Trophoblast cell (in vitro differentiated cells and primary cell): ENCODE measurements at regions not wholly inside any gene's neighbourhood (a gene's known extent, or its start where the extent isn't known, plus 50 kb on each side); places are given as distances from the start of the nearest gene placed in this dataset.

Experiments
- DNase-seq, 2 donors: peaks; one replicate each; pipeline ENCODE4 v3.0.0-alpha.2; 2016
- H2AFZ ChIP-seq: 2 replicates; pipeline ENCODE4 v1.6.1; 2013; ENCODE audit warnings: low read length, moderate library complexity, mild to moderate bottlenecking; ENCODE audit not compliant: insufficient read depth, poor library complexity
- H2AK5ac ChIP-seq: 2 replicates; pipeline ENCODE4 v1.6.1; 2013; ENCODE audit warnings: mild to moderate bottlenecking, low read length
- H2BK120ac ChIP-seq: 2 replicates; pipeline ENCODE4 v1.6.1; 2013; ENCODE audit warnings: low read length, mild to moderate bottlenecking, moderate library complexity; ENCODE audit not compliant: insufficient read depth, poor library complexity
- H2BK12ac ChIP-seq: 2 replicates; pipeline ENCODE4 v1.6.1; 2013; ENCODE audit warnings: mild to moderate bottlenecking, low read length, moderate library complexity
- H2BK5ac ChIP-seq: 2 replicates; pipeline ENCODE4 v1.6.1; 2013; ENCODE audit warnings: low read length, low read depth, moderate library complexity, mild to moderate bottlenecking; ENCODE audit not compliant: poor library complexity
- H3K14ac ChIP-seq: 2 replicates; pipeline ENCODE4 v1.6.1; 2013; ENCODE audit warnings: mild to moderate bottlenecking, low read length
- H3K18ac ChIP-seq: 2 replicates; pipeline ENCODE4 v1.6.1; 2013; ENCODE audit warnings: mild to moderate bottlenecking, low read length
- H3K23ac ChIP-seq: 2 replicates; pipeline ENCODE4 v1.6.1; 2013; ENCODE audit warnings: low read length
- H3K27ac ChIP-seq: 2 replicates; pipeline ENCODE4 v1.5.1; 2013; ENCODE audit warnings: low read depth, mild to moderate bottlenecking, inconsistent platforms, low read length, moderate library complexity
- H3K27me3 ChIP-seq: 2 replicates; pipeline ENCODE4 v1.6.1; 2013; ENCODE audit warnings: inconsistent platforms, mild to moderate bottlenecking, low read length, moderate library complexity; ENCODE audit not compliant: insufficient read depth
- H3K36me3 ChIP-seq, 2 experiments: 1 replicate in 1 of 2; 2 replicates in 1 of 2; pipeline ENCODE4 v1.6.1; 2013; ENCODE audit warnings: low read length in 2 of 2, mild to moderate bottlenecking in 2 of 2, moderate library complexity in 1 of 2; ENCODE audit not compliant: insufficient read depth in 2 of 2, control insufficient read depth in 1 of 2
- H3K4ac ChIP-seq: 2 replicates; pipeline ENCODE4 v1.6.1; 2013; ENCODE audit warnings: low read depth, mild to moderate bottlenecking, low read length, moderate library complexity
- H3K4me1 ChIP-seq, 2 experiments: 1 replicate in 1 of 2; 2 replicates in 1 of 2; pipeline ENCODE4 v1.6.1; 2013; ENCODE audit warnings: low read length in 2 of 2, mild to moderate bottlenecking in 2 of 2, moderate library complexity in 1 of 2; ENCODE audit not compliant: insufficient read depth in 2 of 2, control insufficient read depth in 1 of 2
- H3K4me2 ChIP-seq: 2 replicates; pipeline ENCODE4 v1.6.1; 2013; ENCODE audit warnings: inconsistent platforms, mild to moderate bottlenecking, low read length, moderate library complexity
- H3K4me3 ChIP-seq: 2 replicates; pipeline ENCODE4 v1.5.1; 2013; ENCODE audit warnings: mild to moderate bottlenecking, low read depth, low read length, inconsistent platforms
- H3K79me1 ChIP-seq: one replicate; pipeline ENCODE4 v1.6.1; 2013; ENCODE audit warnings: low read length
- H3K79me2 ChIP-seq: 2 replicates; pipeline ENCODE4 v1.6.1; 2013; ENCODE audit warnings: low read length, mild to moderate bottlenecking; ENCODE audit not compliant: control insufficient read depth, insufficient read depth, poor library complexity
- H3K9ac ChIP-seq: 2 replicates; pipeline ENCODE4 v1.6.1; 2013; ENCODE audit warnings: mild to moderate bottlenecking, low read length
- H3K9me3 ChIP-seq: 2 replicates; pipeline ENCODE4 v1.6.1; 2013; ENCODE audit warnings: low read depth, mild to moderate bottlenecking, control low read depth, inconsistent platforms, low read length; ENCODE audit not compliant: insufficient read depth
- H4K12ac ChIP-seq: 2 replicates; pipeline ENCODE4 v1.6.1; 2013; ENCODE audit warnings: low read depth, mild to moderate bottlenecking, low read length, moderate library complexity
- H4K8ac ChIP-seq: 2 replicates; pipeline ENCODE4 v1.6.1; 2013; ENCODE audit warnings: low read depth, mild to moderate bottlenecking, low read length, moderate library complexity
- H4K91ac ChIP-seq: one replicate; pipeline ENCODE4 v1.6.1; 2013; ENCODE audit warnings: low read depth, mild to moderate bottlenecking, low read length, moderate library complexity
- WGBS: extraction: QIAGEN DNeasy Blood & Tissue Kit; methylation state at CpG from one replicate; pipeline ENCODE4 v1.1.7; 2013; ENCODE audit warnings: missing lambda C conversion rate; ENCODE audit not compliant: insufficient read length, insufficient coverage; ENCODE audit errors: extremely low coverage; 5-methylcytosine and 5-hydroxymethylcytosine counted together

- Histone ChIP-seq H4K12ac (no peak overlapping the region), H3K36me3 (peaks cover 4 to 11% of the 10 kb centered on the region in 2 experiments), H3K23ac (no peak overlapping the region), H3K4me1 (peaks cover 10 to 30% of the 10 kb centered on the region in 2 experiments), H3K18ac (no peak overlapping the region), H3K79me1 (peaks cover 19% of the 10 kb centered on the region), H2BK12ac (no peak overlapping the region), H3K4ac (no peak overlapping the region), H3K4me2 (no peak overlapping the region), H2AK5ac (no peak overlapping the region), H3K27me3 (no peaks in the 10 kb centered on the region), H2BK5ac (no peak overlapping the region), H3K27ac (peak overlapping the region; percentile 42), H3K79me2 (peaks cover 2% of the 10 kb centered on the region), H3K9ac (no peak overlapping the region), H3K9me3 (no peaks in the 10 kb centered on the region), H2BK120ac (no peak overlapping the region), H4K91ac (peak overlapping the region; percentile 40), H4K8ac (no peak overlapping the region), H3K14ac (no peak overlapping the region), H3K4me3 (no peak overlapping the region), H2AFZ (no peak overlapping the region)
- no peak for DNase-seq
- no CpG with 5 or more reads among the region's 3 CpGs for WGBS
Observed at GRCh38 chr3:124633524-124633923, 96.7 kb upstream of the UMPS start.

DNA sequence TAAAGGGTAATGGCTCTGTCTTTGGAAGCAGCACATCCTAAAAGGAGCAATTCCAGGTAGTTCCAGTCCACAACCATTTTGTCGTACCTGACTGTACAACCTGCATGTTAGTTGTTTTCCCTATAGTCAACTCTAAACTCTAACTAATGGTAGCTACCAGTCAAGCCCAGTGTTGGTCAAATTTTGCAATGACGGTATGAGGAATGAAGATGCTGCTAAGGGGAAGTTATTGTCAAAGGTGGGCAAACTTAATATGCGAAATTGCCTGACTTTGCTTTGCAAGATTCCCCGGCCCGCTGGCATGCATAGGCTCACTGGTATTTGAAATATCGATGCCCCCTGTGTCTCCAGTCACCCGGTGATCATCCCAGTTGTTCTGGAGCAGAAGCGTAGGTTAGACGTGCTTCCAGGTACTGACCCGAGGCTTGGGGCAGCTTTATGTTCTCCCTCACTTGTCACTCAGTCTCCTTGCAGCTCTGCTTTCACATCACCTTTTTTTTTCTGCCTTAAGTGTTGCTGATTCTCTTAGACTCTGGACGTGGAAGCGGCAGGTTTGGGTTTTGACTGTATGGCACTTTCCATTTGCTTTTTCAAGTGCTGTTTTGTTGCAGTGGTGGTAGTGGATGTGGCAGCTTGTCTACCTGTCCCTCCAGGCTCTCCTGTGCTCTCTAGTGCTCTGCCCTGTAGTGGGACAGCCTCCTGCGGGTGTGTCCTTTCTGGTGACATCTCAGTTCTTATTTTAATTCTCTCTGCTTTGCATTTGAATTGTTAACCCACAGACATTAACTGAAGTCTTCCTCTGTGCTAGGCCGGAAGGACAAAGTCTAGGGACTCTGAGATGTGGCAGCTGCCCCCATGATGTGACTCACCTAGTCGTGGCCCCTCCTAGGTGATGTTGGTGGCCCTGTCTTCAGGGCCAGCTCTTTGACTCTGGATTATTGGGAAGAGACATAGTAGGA is 95.8 kb upstream of the UMPS start:
- no peak overlapping the region for H3K4ac ChIP-seq
- no peaks in the 10 kb centered on the region for H3K9me3 ChIP-seq
- peak overlapping the region; percentile 36 for H2AK5ac ChIP-seq
- peak overlapping the region; percentile 18 for H2BK120ac ChIP-seq
- H3K14ac ChIP-seq, result peak overlapping the region; percentile 32
- H3K27me3 ChIP-seq, result no peaks in the 10 kb centered on the region
- H2BK5ac ChIP-seq, result no peak overlapping the region
- H3K9ac ChIP-seq, result no peak overlapping the region
- no peak for DNase-seq
- WGBS, result no CpG with 5 or more reads among the region's 15 CpGs
- peaks cover 4 to 11% of the 10 kb centered on the region in 2 experiments for H3K36me3 ChIP-seq
- no peak overlapping the region for H3K4me2 ChIP-seq
- no peak overlapping the region for H3K23ac ChIP-seq
- no peak overlapping the region for H4K8ac ChIP-seq
- peaks cover 10 to 29% of the 10 kb centered on the region in 2 experiments for H3K4me1 ChIP-seq
- no peak overlapping the region for H3K27ac ChIP-seq
- H2BK12ac ChIP-seq, result peak overlapping the region; percentile 63
- no peak overlapping the region for H4K12ac ChIP-seq
- peaks cover 2% of the 10 kb centered on the region for H3K79me2 ChIP-seq
- H4K91ac ChIP-seq, result peak overlapping the region; percentile 25
- H3K4me3 ChIP-seq, result no peak overlapping the region
- H3K18ac ChIP-seq, result peak overlapping the region; percentile 30
- peaks cover 19% of the 10 kb centered on the region for H3K79me1 ChIP-seq
- no peak overlapping the region for H2AFZ ChIP-seq

DNA sequence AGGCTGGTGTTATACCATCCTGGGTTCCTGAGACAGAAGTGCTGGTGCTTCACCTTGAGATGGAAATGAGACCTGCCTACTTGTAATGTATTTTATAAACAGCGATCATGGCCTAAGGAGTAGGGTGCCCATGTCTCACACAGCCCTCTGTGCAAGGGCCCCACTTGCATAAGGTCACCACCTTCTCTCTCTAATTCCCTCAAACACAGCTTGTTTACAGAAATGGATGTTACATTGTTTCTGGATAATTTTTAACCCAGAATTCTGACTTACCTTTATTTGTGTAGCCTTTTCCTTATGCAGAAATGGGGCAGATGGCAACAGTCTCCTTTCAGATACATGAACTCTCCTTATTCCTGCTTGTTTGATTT is 95.1 kb upstream of the UMPS start:
- Histone ChIP-seq H3K4me2 (no peak overlapping the region), H2AK5ac (peak overlapping the region; percentile 36), H3K27me3 (no peaks in the 10 kb centered on the region), H3K23ac (no peak overlapping the region), H3K9me3 (no peaks in the 10 kb centered on the region), H2AFZ (no peak overlapping the region), H3K18ac (no peak overlapping the region), H4K91ac (no peak overlapping the region), H3K4me3 (no peak overlapping the region), H4K8ac (no peak overlapping the region), H2BK5ac (no peak overlapping the region), H3K4ac (no peak overlapping the region), H3K27ac (no peak overlapping the region), H3K9ac (no peak overlapping the region), H4K12ac (no peak overlapping the region), H3K36me3 (peaks cover 4 to 11% of the 10 kb centered on the region in 2 experiments), H2BK120ac (no peak overlapping the region), H2BK12ac (peak overlapping the region; percentile 63), H3K79me2 (peaks cover 2% of the 10 kb centered on the region), H3K14ac (no peak overlapping the region), H3K4me1 (peaks cover 10 to 27% of the 10 kb centered on the region in 2 experiments), H3K79me1 (peaks cover 18% of the 10 kb centered on the region)
- DNase-seq, result no peak
- no CpG with 5 or more reads among the region's 1 CpG for WGBS

GRCh38 chr3:124636101-124636862 is 94.0 kb upstream of the UMPS start:
- H3K9me3 ChIP-seq, result no peaks in the 10 kb centered on the region

More at GRCh38 chr3:124636101-124636862, 94.0 kb upstream of the UMPS start:
- Histone ChIP-seq H2BK5ac (no peak overlapping the region), H2AFZ (no peak overlapping the region), H4K8ac (no peak overlapping the region), H3K36me3 (peaks cover 4 to 11% of the 10 kb centered on the region in 2 experiments), H2AK5ac (no peak overlapping the region), H3K4me3 (no peak overlapping the region), H3K27ac (no peak overlapping the region), H3K79me1 (peaks cover 13% of the 10 kb centered on the region), H3K27me3 (no peaks in the 10 kb centered on the region), H2BK120ac (no peak overlapping the region), H3K18ac (no peak overlapping the region), H3K4ac (no peak overlapping the region), H3K4me1 (peaks cover 6 to 23% of the 10 kb centered on the region in 2 experiments), H4K91ac (no peak overlapping the region), H3K23ac (no peak overlapping the region), H3K14ac (no peak overlapping the region), H3K9ac (no peak overlapping the region), H3K4me2 (no peak overlapping the region), H3K79me2 (peaks cover 2% of the 10 kb centered on the region), H4K12ac (no peak overlapping the region), H2BK12ac (no peak overlapping the region)
- WGBS, result no CpG with 5 or more reads among the region's 5 CpGs
- DNase-seq, result no peak
